Globus pallidus (tissue), 1 donor: ENCODE measurements at regions not wholly inside any gene's neighbourhood (a gene's known extent, or its start where the extent isn't known, plus 50 kb on each side); places are given as distances from the start of the nearest gene placed in this dataset.
"Not testable (repeated sequence)": the region's sequence is repeated elsewhere in the genome, so short reads cannot be mapped to it uniquely, and the experiment has no call there.

ENCODE experiments used
- DNase-seq: peaks from one replicate; pipeline ENCODE4 v3.0.0-alpha.2; 2015; ENCODE audit warnings: low spot score

DNA sequence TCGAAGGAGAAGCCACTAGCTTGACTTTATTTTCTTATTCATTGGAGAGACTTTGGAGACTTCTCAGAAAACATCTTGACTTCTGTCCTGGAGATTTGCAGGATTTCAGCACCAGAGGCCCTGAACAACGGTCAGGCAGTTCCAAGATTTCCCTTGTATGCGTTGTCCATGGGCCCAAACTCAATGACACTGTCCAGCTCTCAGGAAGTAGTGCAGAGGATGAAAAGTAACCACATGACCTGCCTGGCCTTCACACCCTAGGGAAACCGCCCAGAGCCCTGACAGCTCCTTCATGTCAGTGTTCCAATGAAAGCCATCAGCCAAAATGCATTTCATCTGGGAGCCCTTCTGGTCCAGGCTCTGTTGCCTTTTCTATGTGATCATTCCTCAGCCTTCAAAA lies 214.1 kb downstream of the BLID start:
- no peak for DNase-seq

- DNase-seq: not testable (repeated sequence)
These were observed 214.6 kb downstream of the BLID start for GRCh38 chr11:121901417-121901816.

DNA sequence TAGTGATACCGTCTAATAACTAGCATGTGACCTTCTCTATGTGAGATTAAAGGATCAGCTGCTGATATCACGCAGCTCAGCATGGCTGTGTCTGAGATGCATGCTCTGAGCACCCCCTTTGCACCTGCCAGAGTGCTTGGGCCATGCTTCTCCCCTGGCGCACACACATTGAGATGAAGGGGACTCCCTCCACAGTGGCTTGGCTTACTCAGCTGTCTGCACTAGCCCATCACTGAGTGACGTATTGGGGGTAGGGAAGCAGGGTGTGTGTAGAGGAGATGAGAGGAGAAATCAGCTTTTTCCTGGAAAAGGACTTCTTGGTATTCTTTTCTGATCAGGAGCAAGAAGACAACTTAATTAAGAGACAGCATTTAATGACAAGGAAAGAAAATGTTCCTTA lies 216.5 kb downstream of the BLID start:
- DNase-seq: no peak

DNA sequence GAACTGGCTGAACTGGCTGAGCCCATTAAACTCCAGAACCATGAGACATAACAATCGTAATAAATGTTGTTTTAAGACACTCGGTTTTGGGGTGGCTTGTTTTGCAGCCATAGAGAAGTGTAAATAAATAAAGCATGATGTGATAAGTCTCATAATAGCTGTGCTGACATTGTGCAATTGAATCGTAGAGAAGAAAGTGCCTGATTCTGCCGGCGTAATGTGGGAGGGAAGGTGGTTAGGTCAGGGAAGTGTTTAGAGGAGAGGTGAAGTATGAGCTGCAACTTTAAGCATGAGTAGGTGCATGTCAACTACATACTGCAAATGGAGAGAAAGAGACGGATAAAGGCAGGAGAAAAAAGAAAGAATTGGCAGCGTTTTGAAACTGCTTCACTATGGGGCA lies 217.1 kb downstream of the BLID start:
- DNase-seq: no peak

DNA sequence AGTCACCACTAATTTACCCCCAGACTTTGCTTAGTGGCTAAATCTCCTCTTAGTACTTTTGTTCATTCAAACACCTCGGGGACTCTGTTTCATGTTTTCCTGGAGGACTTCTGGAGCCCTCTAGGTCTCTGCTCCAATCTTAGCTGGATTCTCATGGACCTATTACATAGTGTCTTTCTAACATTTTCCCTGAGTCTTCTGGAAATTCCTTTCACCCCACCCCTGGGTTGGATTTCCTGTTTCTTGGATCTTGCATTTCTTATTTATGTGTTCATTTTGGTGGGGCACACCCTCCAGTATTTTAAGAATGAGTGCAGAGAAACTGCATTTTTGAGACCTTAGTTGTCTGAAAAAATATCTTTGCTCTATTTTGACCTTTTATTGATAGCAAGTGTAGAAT lies 220.1 kb downstream of the BLID start:
- DNase-seq: no peak

GRCh38 chr11:121894581-121894980 lies 221.4 kb downstream of the BLID start:
- no peak for DNase-seq

GRCh38 chr11:121892863-121893262 lies 223.2 kb downstream of the BLID start:
- DNase-seq: no peak

- no peak for DNase-seq
These were observed 223.8 kb downstream of the BLID start for GRCh38 chr11:121892131-121892681.

DNA sequence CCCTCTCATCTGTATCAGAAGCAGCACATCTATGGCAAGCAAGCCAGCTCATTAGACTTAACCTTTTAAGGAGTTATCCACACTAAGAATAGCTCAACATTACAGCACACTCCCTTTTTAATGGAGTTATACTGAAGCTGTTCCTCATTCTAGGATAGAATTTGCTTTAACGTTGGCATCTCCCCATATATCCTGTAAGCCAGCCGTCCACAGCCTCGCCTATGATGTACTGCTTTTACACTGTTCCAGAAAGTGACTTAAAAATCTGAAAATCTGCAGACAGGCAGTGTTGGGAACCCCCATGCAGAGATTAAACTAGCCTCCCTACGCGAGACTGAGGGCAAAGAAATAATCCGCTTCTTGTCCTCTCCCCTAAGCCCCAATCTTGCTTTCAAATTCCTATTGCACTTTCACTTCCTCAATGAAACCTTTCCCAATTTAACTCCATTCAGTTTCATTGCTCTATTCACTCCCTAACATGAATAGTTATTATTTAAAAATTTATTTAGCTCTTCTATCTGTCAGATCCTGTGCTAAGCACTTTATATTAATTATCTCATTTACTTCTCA lies 225.0 kb downstream of the BLID start:
- DNase-seq: no peak

DNA sequence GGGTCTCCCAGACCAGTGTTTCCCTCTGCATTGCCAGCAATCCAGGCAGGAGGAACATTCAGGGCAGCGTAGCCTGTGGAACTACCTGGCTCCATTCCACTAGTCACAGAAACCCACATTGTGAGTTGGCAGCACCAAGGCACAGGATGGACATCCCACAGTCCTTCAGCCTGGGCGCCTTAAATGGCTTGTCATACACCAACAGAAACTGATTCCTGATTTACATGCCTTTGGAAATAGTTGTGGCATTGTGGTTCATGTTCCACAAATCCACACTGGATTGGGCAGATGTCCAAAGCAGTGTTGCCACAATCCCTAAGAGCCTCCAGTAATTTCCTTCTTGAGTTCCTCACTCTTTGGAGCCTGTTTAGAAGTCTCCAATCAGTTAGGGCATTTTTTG lies 225.6 kb downstream of the BLID start:
- DNase-seq: no peak

DNA sequence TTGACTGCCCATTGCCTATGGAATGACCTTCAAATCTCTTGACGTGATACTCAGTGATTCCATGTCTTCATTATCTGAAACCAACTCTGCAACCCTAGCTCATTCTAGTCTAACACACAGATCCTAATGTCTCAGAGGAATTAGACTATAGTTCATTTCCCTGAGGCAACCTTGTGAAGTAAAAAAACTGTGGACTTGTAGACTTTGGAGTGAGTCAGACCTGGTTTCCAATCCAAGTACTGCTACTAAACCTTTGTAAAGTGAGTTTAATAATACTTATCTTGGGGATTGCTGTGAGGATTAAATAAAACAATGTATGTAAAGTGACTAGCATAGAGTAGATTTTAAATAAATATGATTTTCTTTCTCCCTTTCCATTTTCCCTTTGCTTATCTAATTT lies 226.1 kb downstream of the BLID start:
- DNase-seq: no peak

GRCh38 chr11:121889186-121889585 lies 226.8 kb downstream of the BLID start:
- no peak for DNase-seq

- DNase-seq: no peak
These were observed 227.9 kb downstream of the BLID start for GRCh38 chr11:121887976-121888557.

- DNase-seq: peak; percentile 43
These were observed 228.4 kb downstream of the BLID start for GRCh38 chr11:121887569-121887968.

- DNase-seq: no peak
These were observed 229.0 kb downstream of the BLID start for GRCh38 chr11:121886996-121887395.

DNA sequence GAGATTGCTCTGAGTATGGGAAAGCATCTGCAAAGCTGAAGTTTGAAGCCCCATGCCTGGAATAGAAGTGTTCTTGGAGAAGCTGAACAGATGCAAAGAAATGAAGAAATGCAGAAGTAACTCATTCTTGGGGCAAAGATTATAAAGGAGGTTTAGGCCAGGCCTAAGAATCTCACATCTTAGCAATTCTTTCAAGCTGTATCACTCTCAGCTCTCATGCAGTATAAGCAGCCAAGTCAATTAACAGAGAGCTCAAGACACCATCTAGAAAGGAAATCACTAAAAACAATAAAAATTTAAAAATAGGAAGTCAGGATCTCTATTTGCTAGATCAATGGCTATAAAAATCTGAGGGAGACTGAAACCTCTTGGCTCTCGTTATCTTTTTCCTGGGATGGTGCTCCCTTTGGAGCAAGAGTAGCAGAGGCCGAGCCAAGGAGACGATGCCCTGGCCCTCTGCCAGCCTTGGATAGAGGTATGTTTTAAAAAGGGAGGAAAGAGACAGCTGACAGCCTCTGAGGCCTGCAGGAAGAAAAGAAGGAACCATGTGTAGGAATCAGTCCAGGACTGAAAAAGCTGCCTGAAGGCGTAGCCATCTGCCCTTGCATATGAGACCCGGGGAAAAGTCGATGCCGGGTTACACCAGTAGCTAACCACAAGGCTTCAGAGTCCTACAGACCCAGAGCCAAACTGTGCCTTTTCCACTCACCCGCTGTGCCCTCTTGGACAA lies 229.8 kb downstream of the BLID start:
- no peak for DNase-seq

GRCh38 chr11:121884626-121885025 lies 231.4 kb downstream of the BLID start:
- no peak for DNase-seq

DNA sequence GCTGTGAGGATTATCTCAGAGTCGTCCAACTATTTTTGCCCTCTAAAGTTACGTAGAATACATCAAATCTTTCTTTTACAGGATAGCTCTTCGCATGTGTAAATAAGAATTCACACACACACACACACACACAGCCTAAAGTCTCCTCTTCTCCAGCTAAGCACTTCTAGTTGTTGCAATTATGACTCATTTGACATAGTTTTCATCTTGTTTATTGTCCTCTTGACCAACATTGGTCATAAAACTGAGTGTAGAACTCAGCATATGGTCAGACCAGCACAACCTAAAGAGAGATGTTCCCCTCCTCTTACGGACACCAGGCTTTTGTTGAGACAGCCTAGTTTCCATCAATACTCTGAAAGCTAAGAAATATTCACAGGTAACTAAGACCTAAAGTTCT lies 234.2 kb downstream of the BLID start:
- DNase-seq: no peak

- DNase-seq: no peak
These were observed 238.9 kb downstream of the BLID start for GRCh38 chr11:121877152-121877551.

GRCh38 chr11:121873766-121874165 lies 242.2 kb downstream of the BLID start:
- no peak for DNase-seq

DNA sequence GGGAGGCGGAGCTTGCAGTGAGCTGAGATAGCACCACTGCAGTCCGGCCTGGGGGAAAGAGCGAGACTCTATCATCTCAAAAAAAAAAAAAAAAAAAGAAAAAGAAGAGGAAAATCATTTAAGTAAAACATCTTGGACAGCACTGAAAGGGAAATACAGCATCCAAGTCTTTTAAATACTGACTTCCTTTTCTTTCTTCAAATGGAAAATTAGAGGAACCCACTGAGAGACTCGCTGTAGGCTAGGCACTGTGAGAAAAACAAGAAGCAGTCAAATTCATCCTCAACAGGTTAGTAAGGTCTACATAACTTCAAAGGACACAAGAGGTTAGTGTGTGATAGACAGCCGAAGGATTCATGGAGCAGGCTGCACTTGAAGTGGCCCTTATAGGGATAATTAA lies 243.7 kb downstream of the BLID start:
- no peak for DNase-seq

- DNase-seq: no peak
These were observed 245.6 kb downstream of the BLID start for GRCh38 chr11:121870206-121871045.
